Tibial artery (tissue), 4 donors: ENCODE measurements at regions not wholly inside any gene's neighbourhood (a gene's known extent, or its start where the extent isn't known, plus 50 kb on each side); places are given as distances from the start of the nearest gene placed in this dataset.

Experiments used
- DNase-seq, 2 donors: peaks; one replicate each; pipeline ENCODE4 v3.0.0-alpha.2; 2019
- H3K27ac ChIP-seq, 2 donors: fragments of 200-600 bp; sonication (generic) in 1 of 2; 1 replicate in 1 of 2; 2 replicates in 1 of 2; pipeline ENCODE4 v1.5.1; 2018 to 2019; ENCODE audit warnings: mild to moderate bottlenecking in 1 of 2
- H3K27me3 ChIP-seq, 2 donors: fragments of 200-600 bp; sonication (generic) in 1 of 2; one replicate each; pipeline versions ENCODE4 v1.5.1 to v1.6.0; 2016 to 2019
- H3K36me3 ChIP-seq, 3 donors: fragments of 200-600 bp; sonication (generic) in 2 of 3; one replicate each; pipeline ENCODE4 v1.5.1; 2016 to 2019; ENCODE audit warnings: mild to moderate bottlenecking in 2 of 3
- H3K4me1 ChIP-seq, 4 donors: fragments of 200-600 bp; sonication (generic) in 2 of 4; 1 replicate in 3 of 4; 2 replicates in 1 of 4; pipeline ENCODE4 v1.5.1; 2016 to 2019
- H3K4me3 ChIP-seq, 2 donors: fragments of 200-600 bp; sonication (generic) in 1 of 2; 1 replicate in 1 of 2; 2 replicates in 1 of 2; pipeline ENCODE4 v1.5.1; 2018 to 2019; ENCODE audit warnings: mild to moderate bottlenecking in 2 of 2
- H3K9me3 ChIP-seq, 3 donors: fragments of 200-600 bp; sonication (generic) in 1 of 3; one replicate each; pipeline ENCODE4 v1.5.1; 2016 to 2019
- CTCF ChIP-seq, 2 experiments: fragments of 200-600 bp in 1 of 2; fragments of 450-650 bp in 1 of 2; IDR thresholded peaks; one replicate each; pipeline ENCODE4 v1.5.1; 2017 to 2019; ENCODE audit warnings: antibody characterized with exemption in 2 of 2, mild to moderate bottlenecking in 1 of 2, moderate library complexity in 1 of 2
- intact Hi-C: fragments of 100-400 bp; cut with DNase I; formaldehyde crosslinking; loops from one replicate; pipeline ENCODE4 v1.15.0; 2023; ENCODE audit warnings: low total_unique reads

- Histone ChIP-seq H3K27me3 (no peaks in the 10 kb centered on the region), H3K9me3 (peaks cover 0 to 29% (median 23%) of the 10 kb centered on the region in 3 donors), H3K36me3 (no peaks in the 10 kb centered on the region), H3K4me3 (no peak overlapping the region), H3K27ac (no peak overlapping the region), H3K4me1 (peaks cover 0 to 8% (median 2%) of the 10 kb centered on the region in 4 donors)
- no peak for TF ChIP-seq CTCF (IDR thresholded peaks at IDR 0.05)
- no peak for DNase-seq
- intact Hi-C loops: no loop called here
Observed at GRCh38 chr7:46461334-46461777, 540.3 kb upstream of the IGFBP3 start.

GRCh38 chr7:46459942-46460341 lies 538.9 kb upstream of the IGFBP3 start:
- intact Hi-C loops: no loop called here

DNA sequence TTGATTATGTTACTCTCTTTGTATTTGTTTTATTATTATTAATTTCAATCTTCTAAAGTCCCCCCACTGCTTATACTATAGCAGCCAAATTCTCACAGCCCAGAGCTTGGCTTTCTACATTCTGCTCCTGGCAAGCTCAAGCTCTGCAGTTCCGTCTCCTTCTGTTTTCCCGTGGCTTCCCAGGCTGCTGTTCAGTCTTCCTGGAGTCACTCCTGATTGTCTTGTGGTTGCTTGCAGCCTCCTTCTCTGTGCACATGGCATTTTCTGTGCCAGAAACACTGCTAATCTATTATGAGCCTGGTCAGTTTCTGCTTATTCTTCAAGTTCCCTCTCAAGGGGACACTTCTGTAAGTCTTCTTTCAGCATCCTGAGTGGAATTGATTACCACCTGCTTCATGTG lies 533.7 kb upstream of the IGFBP3 start:
- Histone ChIP-seq H3K9me3 (no peaks in the 10 kb centered on the region), H3K4me1 (peaks cover 0 to 31% (median 6%) of the 10 kb centered on the region in 4 donors), H3K27ac (peak overlapping the region in 1 of 2 donors; percentile 24), H3K36me3 (no peaks in the 10 kb centered on the region), H3K27me3 (no peaks in the 10 kb centered on the region), H3K4me3 (no peak overlapping the region)
- DNase-seq: no peak
- intact Hi-C loops: no loop called here
- no peak for TF ChIP-seq CTCF (IDR thresholded peaks at IDR 0.05)

More at GRCh38 chr7:46459942-46460341, 538.9 kb upstream of the IGFBP3 start:
- DNase-seq: no peak
- Histone ChIP-seq H3K9me3 (peaks cover 0 to 15% (median 8%) of the 10 kb centered on the region in 3 donors), H3K4me3 (no peak overlapping the region), H3K27ac (no peak overlapping the region), H3K4me1 (peaks cover 0 to 22% (median 6%) of the 10 kb centered on the region in 4 donors), H3K27me3 (no peaks in the 10 kb centered on the region), H3K36me3 (no peaks in the 10 kb centered on the region)
- TF ChIP-seq CTCF (IDR thresholded peaks at IDR 0.05): no peak

DNA sequence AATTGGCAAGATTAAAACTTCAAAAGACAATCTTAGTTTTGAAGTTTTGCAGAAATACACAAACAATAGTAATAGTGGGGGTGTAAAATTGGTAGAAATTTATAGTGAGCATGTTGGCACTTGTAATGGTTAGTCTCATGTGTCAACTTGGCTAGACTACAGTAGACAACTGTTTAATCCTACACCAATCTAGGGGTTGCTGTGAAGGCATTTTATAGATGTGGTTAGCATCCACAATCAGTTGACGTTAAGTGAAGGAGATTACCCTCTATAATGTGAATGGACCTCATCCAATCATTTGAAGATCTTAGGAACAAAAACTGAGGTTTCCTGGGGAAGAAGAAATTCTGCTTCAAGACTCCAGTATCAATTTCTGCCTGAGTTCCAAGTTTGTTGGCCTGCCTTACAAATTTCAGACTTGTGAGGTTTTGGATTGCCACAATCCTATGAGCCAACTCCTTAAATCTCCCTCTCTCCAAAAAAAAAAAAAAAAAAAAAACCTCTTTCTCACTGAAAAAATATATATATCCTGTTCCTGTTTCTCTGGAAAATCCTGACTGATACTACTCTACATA lies 531.6 kb upstream of the IGFBP3 start:
- intact Hi-C loops: no loop called here
- no peak for TF ChIP-seq CTCF (IDR thresholded peaks at IDR 0.05)
- no peaks in the 10 kb centered on the region for H3K27me3 ChIP-seq
- H3K4me1 ChIP-seq: peaks cover 0 to 31% (median 6%) of the 10 kb centered on the region in 4 donors
- H3K4me3 ChIP-seq: no peak overlapping the region
- no peaks in the 10 kb centered on the region for H3K9me3 ChIP-seq
- no peak for DNase-seq
- H3K27ac ChIP-seq: no peak overlapping the region
- H3K36me3 ChIP-seq: no peaks in the 10 kb centered on the region

DNA sequence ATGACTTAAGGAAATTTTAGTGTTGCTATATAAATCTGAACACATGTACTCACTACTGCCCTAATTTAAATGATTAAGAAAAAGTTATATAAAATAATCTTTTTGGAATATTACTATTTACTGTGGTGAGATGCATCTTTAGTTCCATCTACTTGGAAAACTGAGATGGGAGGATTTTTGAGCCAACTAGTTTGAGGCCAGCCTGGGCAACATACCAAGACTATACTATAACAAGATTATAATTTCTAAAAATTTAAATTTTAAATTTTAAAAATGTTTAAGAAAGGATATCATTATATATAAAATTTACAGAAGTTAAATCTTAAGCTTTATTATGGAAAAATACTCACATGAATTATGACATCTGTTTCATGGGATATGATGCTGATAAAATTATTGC lies 530.8 kb upstream of the IGFBP3 start:
- intact Hi-C loops: no loop called here
- H3K27ac ChIP-seq: no peak overlapping the region
- no peak for DNase-seq
- no peak for TF ChIP-seq CTCF (IDR thresholded peaks at IDR 0.05)
- H3K4me1 ChIP-seq: peaks cover 0 to 28% (median 6%) of the 10 kb centered on the region in 4 donors
- H3K27me3 ChIP-seq: no peaks in the 10 kb centered on the region
- no peaks in the 10 kb centered on the region for H3K9me3 ChIP-seq
- no peak overlapping the region for H3K4me3 ChIP-seq
- no peaks in the 10 kb centered on the region for H3K36me3 ChIP-seq
